Keratinocyte (primary cell): ENCODE measurements at regions not wholly inside any gene's neighbourhood (a gene's known extent, or its start where the extent isn't known, plus 50 kb on each side); places are given as distances from the start of the nearest gene placed in this dataset.

ENCODE experiments used
- DNase-seq: peaks from one replicate; pipeline ENCODE4 v3.0.0-alpha.2; 2011; ENCODE audit warnings: low read depth, missing footprints, low spot score
- FAIRE-seq: peaks from 2 replicates; lab custom pipeline; 2011; peaks lifted over from hg19 to GRCh38; lab: Jason Lieb, UNC
- H2AFZ ChIP-seq: 2 replicates; pipeline ENCODE4 v1.6.0; 2012; ENCODE audit warnings: low read length, control low read depth, inconsistent platforms; ENCODE audit not compliant: control insufficient read depth
- H3K27ac ChIP-seq: 2 replicates; pipeline ENCODE4 v1.5.1; 2011; ENCODE audit warnings: low read length; ENCODE audit not compliant: control insufficient read depth, insufficient read depth
- H3K27me3 ChIP-seq: 3 replicates; pipeline ENCODE4 v1.6.0; 2011; ENCODE audit warnings: low read length; ENCODE audit not compliant: control insufficient read depth, insufficient read depth; ENCODE audit errors: extremely low read depth
- H3K36me3 ChIP-seq, 2 experiments: 2 replicates in 1 of 2; 3 replicates in 1 of 2; pipeline ENCODE4 v1.5.1; 2011; ENCODE audit warnings: low read length in 2 of 2, mild to moderate bottlenecking in 1 of 2; ENCODE audit not compliant: control insufficient read depth in 2 of 2, insufficient read depth in 2 of 2; ENCODE audit errors: extremely low read depth in 1 of 2
- H3K4me1 ChIP-seq: 3 replicates; pipeline ENCODE4 v1.5.1; 2011; ENCODE audit warnings: low read length; ENCODE audit not compliant: control insufficient read depth, insufficient read depth; ENCODE audit errors: extremely low read depth
- H3K4me2 ChIP-seq: 3 replicates; pipeline ENCODE4 v1.6.0; 2011; ENCODE audit warnings: low read depth, low read length; ENCODE audit not compliant: control insufficient read depth, insufficient read depth; ENCODE audit errors: extremely low read depth
- H3K4me3 ChIP-seq, 3 experiments: fragments of 200-600 bp in 1 of 3; sonication (generic) in 1 of 3; 2 replicates in 2 of 3; 3 replicates in 1 of 3; pipeline ENCODE4 v1.5.1; 2011 to 2016; ENCODE audit warnings: low read length in 3 of 3, mild to moderate bottlenecking in 3 of 3, control low read depth in 2 of 3, inconsistent platforms in 1 of 3, low read depth in 1 of 3, mixed read lengths in 1 of 3, mixed run types in 1 of 3, moderate library complexity in 1 of 3; ENCODE audit not compliant: control insufficient read depth in 2 of 3, insufficient read depth in 2 of 3; ENCODE audit errors: extremely low read depth in 1 of 3
- H3K79me2 ChIP-seq: 2 replicates; pipeline ENCODE4 v1.6.0; 2012; ENCODE audit warnings: low read length; ENCODE audit not compliant: control insufficient read depth, insufficient read depth
- H3K9ac ChIP-seq: 3 replicates; pipeline ENCODE4 v1.6.0; 2011; ENCODE audit warnings: low read length; ENCODE audit not compliant: control insufficient read depth, insufficient read depth; ENCODE audit errors: extremely low read depth
- H3K9me1 ChIP-seq: 3 replicates; pipeline ENCODE4 v1.6.0; 2011; ENCODE audit warnings: low read length; ENCODE audit not compliant: control insufficient read depth, insufficient read depth; ENCODE audit errors: extremely low read depth
- H3K9me3 ChIP-seq: 2 replicates; pipeline ENCODE4 v1.5.1; 2012; ENCODE audit warnings: low read depth, low read length; ENCODE audit not compliant: control insufficient read depth
- H4K20me1 ChIP-seq: 3 replicates; pipeline ENCODE4 v1.6.0; 2011; ENCODE audit warnings: low read length; ENCODE audit not compliant: control insufficient read depth, insufficient read depth; ENCODE audit errors: extremely low read depth
- EZH2 ChIP-seq: IDR thresholded peaks from one replicate; pipeline ENCODE4 v1.6.1; 2012; ENCODE audit warnings: inconsistent platforms, mild to moderate bottlenecking, low read length, moderate library complexity
- dilution Hi-C: fragments of 300-500 bp; cut with MboI; formaldehyde crosslinking; loops from one replicate; pipeline ENCODE4 v1.7.0; 2020; ENCODE audit warnings: low sequenced_read_pairs; ENCODE audit not compliant: extremely low pct_ligation_motif_present
- TF ChIP-seq, protein P1 (sequence below), 3 experiments: IDR thresholded peaks in 1 of 3; conservative IDR thresholded peaks in 1 of 3; optimal IDR thresholded peaks in 1 of 3; 2 replicates in 2 of 3; 3 replicates in 1 of 3; pipeline versions ENCODE3 to v1.5.1; 2011; ENCODE audit warnings: low read length in 3 of 3, mild to moderate bottlenecking in 3 of 3, moderate library complexity in 2 of 3, control low read depth in 1 of 3, inconsistent platforms in 1 of 3; ENCODE audit not compliant: insufficient read depth in 2 of 3; ENCODE audit errors: extremely low read depth in 1 of 3

DNA sequence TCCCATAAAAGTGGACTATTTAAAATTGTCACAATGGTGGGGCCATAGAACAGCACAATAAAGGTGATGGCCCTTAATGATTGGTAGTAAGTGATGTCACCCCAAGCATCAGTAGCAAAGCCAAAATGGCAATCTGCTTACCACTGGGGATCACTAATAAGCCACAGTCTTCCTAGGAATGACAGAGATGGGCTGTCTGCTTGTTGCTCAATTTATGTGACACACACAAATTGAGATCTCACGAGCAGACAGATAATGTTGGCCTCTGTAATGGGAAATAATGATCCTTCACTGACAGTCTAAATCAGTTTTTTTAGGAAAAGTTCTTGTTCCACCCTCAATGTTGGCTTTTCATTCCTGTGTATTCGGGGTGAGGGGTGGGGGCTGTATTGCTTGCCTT is 515.1 kb downstream of the BRD1 start:
- no peak overlapping the region for H3K9ac ChIP-seq
- H3K9me1 ChIP-seq = no peaks in the 10 kb centered on the region
- H2AFZ ChIP-seq = no peak overlapping the region
- TF ChIP-seq EZH2 = no peak
- TF ChIP-seq, protein P1, sequence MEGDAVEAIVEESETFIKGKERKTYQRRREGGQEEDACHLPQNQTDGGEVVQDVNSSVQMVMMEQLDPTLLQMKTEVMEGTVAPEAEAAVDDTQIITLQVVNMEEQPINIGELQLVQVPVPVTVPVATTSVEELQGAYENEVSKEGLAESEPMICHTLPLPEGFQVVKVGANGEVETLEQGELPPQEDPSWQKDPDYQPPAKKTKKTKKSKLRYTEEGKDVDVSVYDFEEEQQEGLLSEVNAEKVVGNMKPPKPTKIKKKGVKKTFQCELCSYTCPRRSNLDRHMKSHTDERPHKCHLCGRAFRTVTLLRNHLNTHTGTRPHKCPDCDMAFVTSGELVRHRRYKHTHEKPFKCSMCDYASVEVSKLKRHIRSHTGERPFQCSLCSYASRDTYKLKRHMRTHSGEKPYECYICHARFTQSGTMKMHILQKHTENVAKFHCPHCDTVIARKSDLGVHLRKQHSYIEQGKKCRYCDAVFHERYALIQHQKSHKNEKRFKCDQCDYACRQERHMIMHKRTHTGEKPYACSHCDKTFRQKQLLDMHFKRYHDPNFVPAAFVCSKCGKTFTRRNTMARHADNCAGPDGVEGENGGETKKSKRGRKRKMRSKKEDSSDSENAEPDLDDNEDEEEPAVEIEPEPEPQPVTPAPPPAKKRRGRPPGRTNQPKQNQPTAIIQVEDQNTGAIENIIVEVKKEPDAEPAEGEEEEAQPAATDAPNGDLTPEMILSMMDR (optimal IDR thresholded peaks at IDR 0.05 in 1 of 3, IDR thresholded peaks at IDR 0.05 in 1 of 3, conservative IDR thresholded peaks at IDR 0.05 in 1 of 3; ENCODE audit: extremely low read depth in 1 of 3, insufficient read depth in 2 of 3, low read length in 3 of 3) = no peak
- H3K79me2 ChIP-seq = no peaks in the 10 kb centered on the region
- H3K27ac ChIP-seq = no peak overlapping the region
- no peaks in the 10 kb centered on the region for H4K20me1 ChIP-seq
- no peak overlapping the region for H3K4me3 ChIP-seq
- peaks cover 2% of the 10 kb centered on the region for H3K9me3 ChIP-seq
- DNase-seq (no peak), FAIRE-seq (no peak)
- no peaks in the 10 kb centered on the region for H3K36me3 ChIP-seq
- no peaks in the 10 kb centered on the region for H3K27me3 ChIP-seq
- dilution Hi-C loops = no loop called here
- H3K4me1 ChIP-seq = no peaks in the 10 kb centered on the region
- H3K4me2 ChIP-seq = no peak overlapping the region

DNA sequence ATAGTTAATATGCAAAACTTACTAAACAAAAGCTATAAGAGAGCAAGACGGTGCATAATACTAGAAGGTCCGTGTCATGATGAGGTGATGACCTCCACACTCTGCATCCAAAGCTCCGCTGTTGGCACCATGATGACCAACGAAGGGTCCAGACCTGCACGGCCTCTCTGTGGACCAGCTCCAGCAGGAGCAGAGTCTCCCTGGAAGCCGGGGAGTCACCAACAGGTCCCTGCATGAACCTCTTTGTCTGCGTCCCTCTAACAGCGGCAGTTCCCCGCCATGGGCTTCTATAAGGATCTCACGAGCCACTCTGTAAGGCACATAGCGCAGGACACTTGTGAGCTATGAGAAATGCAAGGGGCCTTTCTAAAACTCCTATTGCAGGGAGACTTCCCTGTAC is 517.3 kb downstream of the BRD1 start:
- dilution Hi-C loops = no loop called here
- H3K79me2 ChIP-seq = no peaks in the 10 kb centered on the region
- no peak for FAIRE-seq

More for the DNA sequence above, 517.3 kb downstream of the BRD1 start:
- Histone ChIP-seq H3K9ac (no peak overlapping the region), H3K27me3 (no peaks in the 10 kb centered on the region), H3K36me3 (no peaks in the 10 kb centered on the region), H3K4me3 (no peak overlapping the region), H2AFZ (no peak overlapping the region), H4K20me1 (no peaks in the 10 kb centered on the region), H3K27ac (no peak overlapping the region), H3K9me1 (no peaks in the 10 kb centered on the region), H3K4me1 (no peaks in the 10 kb centered on the region), H3K4me2 (no peak overlapping the region), H3K9me3 (peaks cover 2% of the 10 kb centered on the region)
- TF ChIP-seq, protein P1 (optimal IDR thresholded peaks at IDR 0.05 in 1 of 3, IDR thresholded peaks at IDR 0.05 in 1 of 3, conservative IDR thresholded peaks at IDR 0.05 in 1 of 3; ENCODE audit: extremely low read depth in 1 of 3, insufficient read depth in 2 of 3, low read length in 3 of 3) = no peak
- TF ChIP-seq EZH2 = no peak
- no peak for DNase-seq
